ENCODE measurements at regions not wholly inside any gene's neighbourhood (a gene's known extent, or its start where the extent isn't known, plus 50 kb on each side); places are given as distances from the start of the nearest gene placed in this dataset.

- no peak for TF ChIP-seq RNF2 (IDR thresholded peaks at IDR 0.05; ENCODE audit: borderline replicate concordance, low read depth)
- no peak for TF ChIP-seq MAX (IDR thresholded peaks at IDR 0.05)
- no peak for TF ChIP-seq SREBF2 (IDR thresholded peaks at IDR 0.05)
- no peak for TF ChIP-seq CEBPB (IDR thresholded peaks at IDR 0.05)
- no peak for TF ChIP-seq NR3C1 (IDR thresholded peaks at IDR 0.05)
- no peak for TF ChIP-seq CTCF (IDR thresholded peaks at IDR 0.05)
- TF ChIP-seq, protein P1, sequence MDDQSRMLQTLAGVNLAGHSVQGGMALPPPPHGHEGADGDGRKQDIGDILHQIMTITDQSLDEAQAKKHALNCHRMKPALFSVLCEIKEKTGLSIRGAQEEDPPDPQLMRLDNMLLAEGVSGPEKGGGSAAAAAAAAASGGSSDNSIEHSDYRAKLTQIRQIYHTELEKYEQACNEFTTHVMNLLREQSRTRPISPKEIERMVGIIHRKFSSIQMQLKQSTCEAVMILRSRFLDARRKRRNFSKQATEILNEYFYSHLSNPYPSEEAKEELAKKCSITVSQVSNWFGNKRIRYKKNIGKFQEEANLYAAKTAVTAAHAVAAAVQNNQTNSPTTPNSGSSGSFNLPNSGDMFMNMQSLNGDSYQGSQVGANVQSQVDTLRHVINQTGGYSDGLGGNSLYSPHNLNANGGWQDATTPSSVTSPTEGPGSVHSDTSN (IDR thresholded peaks at IDR 0.05), result no peak
Measured at GRCh38 chr11:80432057-80432456, 991.2 kb upstream of the TENM4 start.
